ENCODE measurements at regions not wholly inside any gene's neighbourhood (a gene's known extent, or its start where the extent isn't known, plus 50 kb on each side); places are given as distances from the start of the nearest gene placed in this dataset.

DNA sequence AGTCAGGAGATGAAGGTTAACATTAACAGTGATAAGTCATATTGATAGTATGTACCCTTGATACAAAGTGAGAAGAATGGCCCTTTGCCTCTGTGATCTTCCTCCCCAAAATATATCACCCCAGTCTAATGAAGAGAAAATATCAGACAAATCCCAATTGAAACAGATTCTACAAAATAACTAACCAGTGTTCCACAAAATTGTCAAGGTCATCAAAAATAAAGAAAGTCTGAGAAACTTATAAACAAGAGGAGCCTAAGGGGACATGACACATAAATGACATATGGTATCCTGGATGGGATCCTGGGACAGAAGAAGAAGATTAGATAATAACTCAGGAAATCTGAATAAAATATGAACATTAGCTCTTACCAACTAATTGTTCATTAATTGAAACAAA is 398.4 kb downstream of the DSC3 start:
- TF ChIP-seq, protein P1, sequence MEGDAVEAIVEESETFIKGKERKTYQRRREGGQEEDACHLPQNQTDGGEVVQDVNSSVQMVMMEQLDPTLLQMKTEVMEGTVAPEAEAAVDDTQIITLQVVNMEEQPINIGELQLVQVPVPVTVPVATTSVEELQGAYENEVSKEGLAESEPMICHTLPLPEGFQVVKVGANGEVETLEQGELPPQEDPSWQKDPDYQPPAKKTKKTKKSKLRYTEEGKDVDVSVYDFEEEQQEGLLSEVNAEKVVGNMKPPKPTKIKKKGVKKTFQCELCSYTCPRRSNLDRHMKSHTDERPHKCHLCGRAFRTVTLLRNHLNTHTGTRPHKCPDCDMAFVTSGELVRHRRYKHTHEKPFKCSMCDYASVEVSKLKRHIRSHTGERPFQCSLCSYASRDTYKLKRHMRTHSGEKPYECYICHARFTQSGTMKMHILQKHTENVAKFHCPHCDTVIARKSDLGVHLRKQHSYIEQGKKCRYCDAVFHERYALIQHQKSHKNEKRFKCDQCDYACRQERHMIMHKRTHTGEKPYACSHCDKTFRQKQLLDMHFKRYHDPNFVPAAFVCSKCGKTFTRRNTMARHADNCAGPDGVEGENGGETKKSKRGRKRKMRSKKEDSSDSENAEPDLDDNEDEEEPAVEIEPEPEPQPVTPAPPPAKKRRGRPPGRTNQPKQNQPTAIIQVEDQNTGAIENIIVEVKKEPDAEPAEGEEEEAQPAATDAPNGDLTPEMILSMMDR (IDR thresholded peaks at IDR 0.05) = no peak

DNA sequence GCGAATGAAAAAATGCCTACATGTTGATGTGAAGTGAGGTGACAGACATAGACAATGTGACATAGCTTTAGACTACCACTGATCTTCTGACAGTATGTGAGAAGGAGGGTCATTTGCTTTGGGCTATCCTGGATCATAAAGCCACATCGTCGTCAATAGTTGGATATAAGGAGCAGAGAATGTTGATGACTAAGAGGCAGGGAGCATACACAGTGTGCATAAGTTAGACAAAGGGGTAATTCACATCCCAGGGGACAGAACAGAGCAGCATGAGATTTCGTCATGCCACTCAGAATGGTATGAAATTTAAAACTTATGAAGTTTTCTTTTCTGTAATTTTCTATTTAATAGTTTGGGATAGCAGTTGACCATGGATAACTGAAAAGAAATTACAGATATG is 403.2 kb downstream of the DSC3 start:
- TF ChIP-seq, protein P1 (IDR thresholded peaks at IDR 0.05) = no peak

DNA sequence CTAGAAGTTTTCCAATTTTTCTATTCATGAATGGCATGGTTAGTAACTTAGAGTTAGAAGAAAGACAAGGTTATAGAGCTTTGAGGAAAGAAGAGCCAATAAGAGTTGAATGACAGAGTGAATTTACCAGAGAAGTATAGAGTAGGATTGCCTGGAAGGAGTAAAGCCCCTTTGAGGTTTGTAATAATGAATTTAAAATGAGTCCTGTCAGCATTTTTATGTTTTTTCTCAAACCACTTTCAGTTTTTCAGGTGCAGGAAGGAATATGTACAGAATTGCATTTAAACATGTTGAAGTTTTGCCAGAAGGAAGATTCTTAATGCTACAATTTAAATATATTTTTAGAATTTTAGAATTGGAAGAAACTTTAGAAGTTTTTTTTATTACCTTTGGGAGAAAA is 408.3 kb downstream of the DSC3 start:
- TF ChIP-seq, protein P1 (IDR thresholded peaks at IDR 0.05) = no peak

DNA sequence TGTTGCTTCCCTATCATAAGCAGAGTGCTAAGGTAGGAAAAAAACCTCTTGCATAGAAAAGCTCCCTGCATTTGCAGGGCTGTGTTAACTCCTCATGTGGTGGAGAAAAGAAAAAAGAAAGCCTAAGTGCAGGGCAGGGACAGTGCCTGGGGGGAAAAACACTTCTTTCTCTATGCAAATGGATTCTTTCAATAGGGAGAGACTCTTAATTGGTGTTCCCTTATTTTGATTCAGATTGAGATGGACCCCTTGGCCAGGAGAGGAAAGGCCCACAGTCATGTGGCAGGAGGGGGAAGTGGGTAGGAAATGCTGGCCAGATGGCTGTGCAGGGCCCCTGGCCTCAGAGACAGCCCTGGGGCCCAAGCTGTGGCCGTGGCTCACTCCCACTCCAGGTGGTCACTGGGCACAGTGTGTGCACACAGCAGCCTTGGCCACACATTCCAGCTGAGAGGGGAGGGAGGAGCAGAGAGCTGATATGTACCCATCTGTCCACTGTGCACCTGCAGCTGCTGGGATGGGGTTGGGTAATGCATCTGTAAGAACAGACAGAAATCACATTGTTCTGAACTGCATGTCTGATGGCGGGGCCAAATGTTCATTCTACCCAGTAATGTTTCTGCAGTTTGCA is 410.4 kb downstream of the DSC3 start:
- TF ChIP-seq, protein P1 (IDR thresholded peaks at IDR 0.05) = no peak

DNA sequence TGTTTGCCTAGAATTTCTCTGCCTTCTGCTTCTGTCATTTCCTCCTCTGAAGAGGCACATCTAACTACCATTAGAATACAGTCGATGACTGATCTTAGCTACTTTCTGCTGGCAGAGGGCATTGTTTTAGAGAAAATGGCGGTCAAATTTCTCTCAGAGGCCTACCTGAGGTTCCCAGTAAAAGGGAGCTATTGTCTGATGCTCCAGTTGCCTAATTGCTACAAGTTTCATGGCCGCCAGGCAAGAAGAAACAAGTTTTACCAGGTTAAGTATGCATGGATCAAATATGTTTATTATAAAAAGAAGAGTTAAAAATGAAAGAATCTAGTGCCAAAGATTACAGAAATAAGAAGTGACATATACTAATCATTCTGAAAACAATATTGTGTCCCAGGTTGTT is 416.6 kb downstream of the DSC3 start:
- TF ChIP-seq, protein P1 (IDR thresholded peaks at IDR 0.05) = no peak

DNA sequence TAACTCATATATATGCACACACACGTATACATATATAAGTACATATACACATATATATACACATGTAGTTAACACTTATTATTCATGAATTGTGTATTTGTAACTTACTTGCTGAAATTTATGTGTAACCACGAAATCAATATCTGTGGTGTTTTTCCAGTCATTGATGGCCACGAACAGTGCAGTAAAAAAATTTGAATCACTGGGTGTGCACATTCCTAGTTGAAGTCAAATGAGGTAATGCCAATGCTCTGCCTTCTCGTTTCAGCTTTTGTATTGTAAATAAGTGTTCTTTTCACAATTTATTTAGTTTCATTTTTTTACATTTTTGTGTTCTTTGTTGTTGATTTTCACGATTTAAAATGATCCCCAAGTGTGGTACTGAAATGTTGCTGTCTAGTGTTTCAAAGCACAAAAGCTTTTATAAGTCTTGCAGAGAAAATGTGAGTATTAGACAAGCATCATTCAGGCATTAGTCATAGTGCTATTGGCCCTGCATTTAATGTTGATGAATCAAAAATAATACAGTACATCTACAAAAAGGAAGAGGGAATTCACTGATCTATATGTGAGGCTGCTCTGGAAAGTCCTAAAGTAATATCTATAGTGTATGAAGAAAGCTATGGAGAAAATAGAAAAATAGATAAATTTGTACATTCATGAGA is 419.0 kb downstream of the DSC3 start:
- TF ChIP-seq, protein P1 (IDR thresholded peaks at IDR 0.05) = no peak

DNA sequence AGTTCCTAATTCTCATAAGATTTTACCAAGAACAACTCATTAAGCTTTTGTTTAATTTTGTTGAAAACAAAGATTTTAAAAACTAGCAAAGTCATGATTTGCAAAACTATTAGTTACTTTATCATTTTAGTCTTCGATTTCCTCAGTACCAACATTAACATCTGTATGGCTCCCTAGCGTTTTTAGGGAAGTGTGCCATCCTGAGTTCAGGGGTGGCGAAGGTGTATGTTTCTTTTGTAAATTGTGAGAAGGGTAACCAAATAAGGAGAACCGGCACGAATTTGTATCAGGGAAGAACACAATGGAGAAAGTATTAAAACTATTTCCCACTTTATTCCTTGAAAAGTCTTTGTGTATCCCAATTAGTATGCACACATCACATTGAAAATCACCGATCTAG is 419.9 kb downstream of the DSC3 start:
- TF ChIP-seq, protein P1 (IDR thresholded peaks at IDR 0.05) = no peak
